ENCODE measurements at regions not wholly inside any gene's neighbourhood (a gene's known extent, or its start where the extent isn't known, plus 50 kb on each side); places are given as distances from the start of the nearest gene placed in this dataset.
A peak's percentile ranks its signal among the peaks of the same experiment; 100 is the strongest.
"Not testable (repeated sequence)": the region's sequence is repeated elsewhere in the genome, so short reads cannot be mapped to it uniquely, and the experiment has no call there.

DNA sequence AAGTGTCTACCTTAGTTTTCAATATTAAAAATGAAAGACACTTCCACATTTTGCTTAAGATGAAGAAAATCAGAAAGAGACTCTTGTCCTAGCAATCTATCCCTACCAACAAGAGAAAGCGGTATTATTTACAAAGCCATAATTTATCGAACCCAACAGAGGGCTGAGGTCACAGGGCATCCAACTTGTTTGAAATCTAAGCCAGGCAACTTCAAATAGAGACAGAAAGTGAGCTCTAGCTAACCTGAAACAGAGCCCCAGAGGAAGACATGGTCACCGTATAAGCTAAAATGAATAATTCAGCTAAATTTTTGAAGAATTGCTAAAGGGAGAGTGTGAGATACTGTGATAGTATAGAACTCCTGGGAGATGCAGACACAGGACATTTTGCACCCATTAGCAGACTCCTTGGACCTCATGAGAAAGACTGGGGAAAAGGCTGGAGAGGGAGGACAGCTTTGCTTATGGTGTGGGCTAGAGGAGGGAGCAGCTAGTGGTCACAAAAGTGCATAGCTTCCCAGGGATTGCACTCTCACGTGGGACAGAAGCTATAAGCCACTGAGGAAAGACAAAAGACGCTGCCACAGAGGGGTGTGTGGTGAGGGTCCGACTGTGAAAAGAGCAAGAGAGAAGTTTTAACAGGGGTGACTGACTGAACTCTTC lies 624.2 kb upstream of the GRIN3A start:
- DNase-seq (ENCODE audit: low spot score): no peak

DNA sequence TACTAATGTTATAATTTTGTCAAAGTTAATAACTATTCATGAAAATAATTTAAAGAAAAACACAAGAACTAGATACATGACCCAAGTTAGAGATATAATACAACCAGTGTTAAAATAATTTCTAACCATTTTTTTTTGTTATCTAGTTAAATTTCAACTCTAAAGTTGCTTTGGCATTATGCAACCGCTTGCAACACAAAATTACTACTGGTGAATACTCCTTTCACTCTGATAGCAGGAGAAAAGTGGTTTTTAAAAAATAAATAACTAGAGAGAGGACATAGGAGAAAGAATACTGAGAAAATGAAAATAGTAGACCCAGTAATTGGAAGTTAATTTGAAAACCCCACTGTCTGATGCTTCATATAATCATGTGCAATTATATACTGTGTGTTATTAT lies 622.4 kb upstream of the GRIN3A start:
- DNase-seq (ENCODE audit: low spot score): no peak

DNA sequence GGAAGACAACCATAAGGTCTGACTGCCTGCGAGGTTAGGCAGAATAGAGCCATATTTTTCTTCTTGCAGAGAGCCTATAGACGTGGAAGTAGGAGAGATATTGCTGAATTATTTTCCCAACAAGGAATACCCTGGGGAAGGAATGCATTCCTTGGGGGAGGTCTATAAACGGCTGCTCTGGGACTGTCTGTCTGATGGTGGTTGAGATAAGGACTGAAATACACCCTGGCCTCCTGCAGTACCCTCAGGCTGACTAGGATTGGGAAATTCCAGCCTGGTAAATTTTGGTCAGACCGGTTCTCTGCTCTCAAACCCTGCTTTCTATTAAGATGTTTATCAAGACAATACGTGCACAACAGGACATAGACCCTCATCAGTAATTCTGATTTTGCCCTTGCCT lies 617.5 kb upstream of the GRIN3A start:
- no peak for DNase-seq (ENCODE audit: low spot score)

DNA sequence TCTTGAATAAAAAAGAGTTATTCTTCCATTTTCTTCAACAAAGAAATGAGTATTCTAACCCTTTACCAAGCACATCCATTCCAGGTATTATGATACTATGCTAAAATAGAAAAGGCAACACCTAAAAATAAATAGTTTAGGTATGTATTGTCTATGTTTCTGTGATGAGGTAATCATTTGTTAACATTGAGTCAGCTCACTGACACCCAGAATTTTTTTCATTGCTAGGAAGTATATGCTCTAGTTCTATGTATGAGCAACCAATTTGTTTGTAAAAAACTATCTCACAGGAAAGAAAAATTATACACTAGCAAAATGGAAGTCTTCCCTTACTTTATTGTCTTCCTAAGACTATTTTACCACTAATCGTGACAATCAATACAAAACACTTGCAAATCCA lies 615.6 kb upstream of the GRIN3A start:
- no peak for DNase-seq (ENCODE audit: low spot score)

DNA sequence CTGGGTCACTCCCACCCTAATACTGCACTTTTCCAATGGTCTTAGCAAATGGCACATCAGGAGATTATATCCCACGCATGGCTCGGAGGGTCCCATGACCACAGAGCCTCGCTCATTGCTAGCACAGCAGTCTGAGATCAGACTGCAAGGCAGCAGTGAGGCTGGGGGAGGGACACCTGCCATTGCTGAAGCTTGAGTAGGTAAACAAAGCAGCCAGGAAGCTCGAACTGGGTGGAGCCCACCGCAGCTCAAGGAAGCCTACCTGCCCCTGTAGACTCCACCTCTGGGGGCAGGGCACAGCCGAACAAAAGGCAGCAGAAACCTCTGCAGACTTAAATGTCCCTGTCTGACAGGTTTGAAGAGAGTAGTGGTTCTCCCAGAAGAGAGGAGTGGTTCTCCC lies 599.0 kb upstream of the GRIN3A start:
- not testable (repeated sequence) for DNase-seq (ENCODE audit: low spot score)

DNA sequence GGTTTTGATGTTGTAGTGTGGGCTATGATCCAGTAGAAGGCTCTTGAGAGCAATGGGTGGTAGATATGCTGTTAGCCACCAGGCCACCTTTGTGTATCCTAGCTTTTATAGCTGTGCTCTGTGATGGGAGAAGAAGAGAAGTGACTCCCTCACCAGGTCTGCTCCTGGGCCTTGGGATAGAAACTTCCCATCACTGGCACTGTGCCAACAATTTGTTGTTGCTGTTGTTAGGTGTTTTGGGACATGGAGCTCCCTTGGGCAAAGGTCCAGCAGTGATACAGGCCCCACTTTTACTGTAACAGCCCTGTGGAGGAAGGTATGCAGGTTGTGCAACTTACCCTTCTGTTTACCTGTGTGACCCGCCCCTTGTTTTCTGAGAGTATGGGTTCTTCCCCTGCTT lies 570.9 kb upstream of the GRIN3A start:
- no peak for DNase-seq (ENCODE audit: low spot score)

DNA sequence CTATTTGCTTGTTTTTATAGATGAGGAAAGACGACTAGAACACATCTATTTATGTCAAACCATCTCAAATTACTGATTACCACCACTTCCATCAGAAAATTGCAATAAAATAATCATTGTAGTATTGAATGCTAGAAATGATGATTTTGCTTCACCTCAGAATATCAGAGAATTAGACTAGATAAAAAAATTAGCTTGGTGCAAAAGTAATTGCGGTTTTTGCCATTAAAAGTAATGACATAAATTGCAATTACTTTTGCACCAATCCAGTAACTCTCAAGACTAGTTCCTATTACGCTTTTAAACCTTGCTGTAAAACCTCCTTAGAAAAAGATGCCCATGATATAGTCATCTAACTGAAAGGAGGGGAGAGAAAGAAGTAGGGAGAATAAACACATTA lies 556.7 kb upstream of the GRIN3A start:
- no peak for DNase-seq (ENCODE audit: low spot score)

DNA sequence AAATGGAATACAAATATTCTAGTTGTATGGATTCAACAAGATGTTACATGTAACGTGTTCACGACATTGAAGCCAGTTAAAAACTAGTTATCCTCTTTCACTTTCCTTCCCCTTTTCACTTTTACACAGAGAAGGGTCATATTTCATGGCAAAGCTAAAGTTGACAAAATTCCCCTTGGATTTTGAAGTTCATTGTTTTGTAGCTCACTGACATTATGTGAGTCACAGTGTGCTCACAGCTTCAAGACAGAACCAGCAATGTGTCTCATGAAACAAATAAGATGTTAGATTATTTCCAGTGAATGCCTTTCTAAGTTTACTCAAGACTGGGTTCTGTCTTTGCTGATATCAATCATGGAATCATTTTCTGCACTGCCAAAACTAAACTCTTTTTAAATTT lies 535.5 kb upstream of the GRIN3A start:
- no peak for DNase-seq (ENCODE audit: low spot score)

DNA sequence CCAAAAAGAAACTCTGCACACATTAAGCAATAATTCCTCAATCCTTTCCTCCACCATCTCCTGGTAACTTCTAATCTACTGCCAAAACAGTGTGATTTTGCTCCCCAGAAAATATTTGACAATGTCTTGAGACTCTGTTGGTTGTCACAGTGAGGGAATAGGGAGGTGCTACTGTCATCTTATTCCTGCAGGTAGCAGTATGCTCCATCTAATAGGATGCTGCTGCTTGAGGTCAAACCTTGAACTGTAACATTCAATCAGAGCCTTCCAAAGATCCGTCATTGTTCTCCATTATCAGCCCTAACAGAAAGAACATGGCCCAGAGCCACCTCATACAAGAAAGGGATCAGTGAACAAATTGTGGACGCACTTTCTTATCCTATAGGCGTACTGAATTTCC lies 514.7 kb upstream of the GRIN3A start:
- DNase-seq (ENCODE audit: low spot score): no peak

DNA sequence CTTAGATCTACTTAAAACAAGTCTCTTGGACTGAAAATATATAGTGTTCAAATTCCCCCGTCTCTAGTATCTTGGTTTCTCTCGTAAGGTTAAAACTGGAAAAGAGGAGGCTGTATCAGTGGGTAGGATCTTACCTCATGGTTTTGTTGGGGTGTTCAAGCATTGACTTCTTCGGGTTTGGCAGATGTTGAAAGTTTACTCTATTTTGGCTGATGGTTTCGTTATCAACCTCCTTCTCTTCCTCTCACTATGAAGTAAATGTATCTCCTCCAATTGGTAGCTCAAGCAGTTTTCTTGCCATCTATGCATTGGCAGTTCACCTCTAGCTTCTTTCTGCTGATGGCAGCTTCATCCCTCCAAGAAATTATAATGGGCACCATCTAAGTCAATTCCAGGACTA lies 506.5 kb upstream of the GRIN3A start:
- no peak for DNase-seq (ENCODE audit: low spot score)

DNA sequence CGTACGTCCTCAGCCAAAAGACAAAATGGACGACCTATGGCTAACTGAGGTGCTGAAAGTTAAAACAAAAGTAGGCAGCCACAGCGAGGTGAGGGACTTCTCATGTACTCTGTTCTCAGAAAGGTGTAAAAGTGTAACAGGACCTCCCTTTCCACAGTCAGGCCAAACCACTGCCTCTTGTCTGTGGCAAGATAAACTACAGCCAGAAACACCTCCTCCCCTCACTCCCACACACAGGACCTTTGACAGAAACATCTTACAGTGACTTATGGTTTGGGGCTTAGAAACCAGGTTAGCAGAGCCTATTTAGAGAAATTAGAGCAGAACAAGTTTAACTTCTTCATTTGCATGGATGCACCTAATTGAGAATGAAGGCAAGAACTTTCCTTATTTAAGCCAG lies 499.1 kb upstream of the GRIN3A start:
- DNase-seq (ENCODE audit: low spot score): no peak

DNA sequence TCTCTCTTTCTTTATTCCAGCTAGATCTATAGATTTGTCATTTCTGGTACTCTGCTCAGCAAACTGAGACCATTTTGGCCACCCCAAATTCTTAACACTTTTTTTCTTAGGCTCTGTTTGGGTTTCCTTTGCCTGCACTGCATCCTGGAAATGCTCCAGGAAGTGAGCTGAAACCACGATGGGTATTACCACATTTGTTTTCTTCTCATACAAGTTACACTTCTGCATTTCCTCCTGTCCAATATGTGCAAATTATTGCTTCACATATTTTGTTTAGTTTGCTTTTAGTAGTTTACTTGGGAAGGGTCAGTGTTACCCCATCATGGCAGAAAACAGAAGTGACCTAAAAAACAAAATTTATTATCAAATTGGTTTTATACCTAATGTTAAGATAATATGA lies 498.6 kb upstream of the GRIN3A start:
- no peak for DNase-seq (ENCODE audit: low spot score)

DNA sequence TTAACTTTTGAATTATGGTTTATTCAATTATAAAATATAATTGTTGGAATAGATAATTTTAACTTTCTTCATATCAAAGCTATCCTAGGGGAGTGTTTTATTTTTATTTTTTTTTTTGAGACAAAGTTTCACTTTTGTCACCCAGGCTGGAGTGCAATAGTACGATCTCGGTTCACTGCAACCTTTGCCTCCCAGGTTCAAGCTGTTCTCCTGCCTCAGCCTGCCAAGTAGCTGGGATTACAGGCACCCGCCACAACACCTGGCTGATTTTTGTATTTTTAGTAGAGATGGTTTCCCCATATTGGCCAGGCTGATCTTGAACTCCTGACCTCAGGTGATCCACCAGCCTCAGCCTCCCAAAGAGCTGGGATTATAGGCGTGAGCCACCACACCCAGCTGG lies 489.0 kb upstream of the GRIN3A start:
- not testable (repeated sequence) for DNase-seq (ENCODE audit: low spot score)

DNA sequence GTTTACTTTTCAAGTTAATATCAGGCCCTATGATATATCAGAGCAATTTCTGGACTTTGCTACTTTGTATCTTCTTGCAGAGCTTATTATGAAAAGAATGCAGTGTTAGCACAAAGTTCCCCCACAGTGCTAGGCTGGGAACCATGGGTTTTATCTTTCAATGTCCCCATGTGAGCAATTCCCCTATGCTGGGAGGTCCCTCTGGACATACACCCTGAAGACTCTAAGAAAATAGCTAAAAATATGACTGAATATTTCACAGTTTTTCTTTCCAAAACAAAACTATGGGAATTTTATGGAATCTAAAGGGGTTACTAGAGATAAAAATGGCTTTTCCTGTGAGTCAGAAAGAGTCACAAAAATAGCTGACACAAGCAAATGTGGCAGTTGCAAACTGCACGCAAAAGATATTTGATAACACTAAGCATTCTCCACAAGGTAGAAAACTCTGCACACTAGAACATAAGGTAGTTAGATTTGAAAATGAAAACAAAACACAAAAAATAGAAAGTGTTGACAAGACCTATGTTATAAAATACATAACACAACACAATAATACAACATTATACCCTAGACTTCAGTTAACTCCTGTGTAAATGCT lies 487.5 kb upstream of the GRIN3A start:
- no peak for DNase-seq (ENCODE audit: low spot score)

DNA sequence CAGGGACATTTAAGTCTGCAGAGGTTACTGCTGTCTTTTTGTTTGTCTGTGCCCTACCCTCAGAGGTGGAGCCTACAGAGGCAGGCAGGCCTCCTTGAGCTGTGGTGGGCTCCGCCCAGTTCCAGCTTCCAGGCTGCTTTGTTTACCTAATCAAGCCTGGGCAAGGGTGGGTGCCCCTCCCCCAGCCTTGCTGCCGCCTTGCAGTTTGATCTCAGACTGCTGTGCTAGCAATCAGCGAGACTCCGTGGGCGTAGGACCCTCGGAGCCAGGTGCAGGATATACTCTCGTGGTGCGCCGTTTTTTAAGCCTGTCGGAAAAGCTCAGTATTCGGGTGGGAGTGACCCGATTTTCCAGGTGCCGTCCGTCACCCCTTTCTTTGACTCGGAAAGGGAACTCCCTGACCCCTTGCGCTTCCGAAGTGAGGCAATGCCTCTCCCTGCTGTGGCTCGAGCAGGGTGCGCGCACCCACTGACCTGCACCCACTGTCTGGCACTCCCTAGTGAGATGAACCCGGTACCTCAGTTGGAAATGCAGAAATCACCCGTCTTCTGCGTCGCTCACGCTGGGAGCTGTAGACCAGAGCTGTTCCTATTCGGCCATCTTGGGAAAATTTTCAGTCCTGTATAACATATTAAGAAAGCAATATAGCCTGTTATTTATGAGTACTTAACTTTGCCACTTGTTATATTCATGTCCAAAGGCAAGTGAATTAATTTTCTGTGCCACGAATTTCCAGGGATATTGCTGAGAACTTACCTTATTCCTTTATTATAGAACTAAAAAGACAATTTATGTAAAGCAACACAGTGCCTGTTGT lies 485.1 kb upstream of the GRIN3A start:
- DNase-seq (ENCODE audit: low spot score): not testable (repeated sequence)

DNA sequence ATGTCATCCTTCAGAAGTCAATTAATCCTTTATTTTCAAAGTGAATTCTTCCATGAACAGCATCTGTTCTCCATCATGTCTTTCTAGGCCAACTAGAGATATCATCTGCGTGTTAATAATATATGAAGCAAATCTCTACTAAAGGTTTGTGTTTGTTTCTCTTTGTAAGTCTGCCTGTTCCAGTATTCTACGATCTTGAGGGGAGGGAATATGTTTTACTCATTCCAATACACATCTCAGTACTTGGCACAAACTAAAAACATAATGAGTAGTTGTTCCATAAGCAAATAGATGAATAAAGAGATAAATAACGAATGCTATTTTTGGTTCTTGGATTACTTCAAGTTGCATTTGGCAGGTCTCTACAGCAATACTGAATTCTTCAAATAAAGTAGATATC lies 470.7 kb upstream of the GRIN3A start:
- no peak for DNase-seq (ENCODE audit: low spot score)

DNA sequence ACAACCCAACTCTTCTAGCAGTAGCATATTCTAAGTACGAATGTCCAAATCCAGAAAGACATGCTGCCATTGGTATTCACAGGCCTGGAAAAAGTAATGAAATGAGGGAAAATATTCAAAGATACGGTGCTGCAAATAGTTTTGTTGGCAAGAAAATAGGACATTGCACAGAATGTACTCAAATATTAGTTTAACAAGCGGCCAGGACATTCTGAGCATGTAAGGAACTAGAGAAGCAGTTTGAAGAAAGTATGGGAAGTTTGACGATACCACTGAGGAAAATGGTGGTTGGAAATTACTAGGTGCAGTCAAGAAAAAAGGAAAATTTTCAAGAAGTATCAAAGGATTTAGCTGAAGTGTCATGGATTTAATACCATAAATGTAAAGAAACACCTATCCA lies 468.0 kb upstream of the GRIN3A start:
- no peak for DNase-seq (ENCODE audit: low spot score)

DNA sequence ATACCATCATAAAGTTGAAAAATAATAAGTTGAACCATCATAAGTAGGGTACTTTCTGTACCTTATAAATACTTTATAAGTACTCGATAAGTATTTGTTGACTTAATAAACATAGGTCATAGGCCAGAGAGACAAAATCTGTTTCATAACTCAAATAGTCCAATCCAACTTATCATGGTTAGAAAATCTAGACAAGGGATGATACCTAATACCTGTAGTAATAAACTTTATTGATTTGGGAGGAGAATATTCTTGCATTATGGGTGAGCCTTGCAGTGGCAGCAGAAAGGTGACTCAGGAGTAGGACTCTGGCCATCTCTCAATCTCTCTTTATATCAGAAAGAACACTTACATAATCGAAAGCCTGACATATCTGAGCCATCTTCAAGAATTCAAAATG lies 466.8 kb upstream of the GRIN3A start:
- DNase-seq (ENCODE audit: low spot score): no peak

DNA sequence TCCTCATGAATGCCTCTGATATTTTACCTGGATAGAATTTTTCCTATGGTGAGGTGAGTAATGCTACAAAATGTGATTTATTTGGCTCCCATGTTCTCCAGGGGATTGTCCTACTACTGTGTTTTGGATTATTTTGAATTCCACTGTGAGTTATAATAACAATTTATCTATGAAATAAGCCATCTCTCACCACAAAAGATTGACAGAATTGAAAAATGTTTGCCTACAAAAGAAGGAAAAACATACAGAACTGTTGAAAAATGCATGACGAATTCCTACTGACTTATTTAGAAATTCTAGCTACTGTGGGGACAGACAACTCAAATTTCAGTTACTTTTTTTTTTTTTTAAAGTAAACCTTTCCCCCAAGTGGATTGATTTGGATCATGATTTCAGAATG lies 463.7 kb upstream of the GRIN3A start:
- no peak for DNase-seq (ENCODE audit: low spot score)

DNA sequence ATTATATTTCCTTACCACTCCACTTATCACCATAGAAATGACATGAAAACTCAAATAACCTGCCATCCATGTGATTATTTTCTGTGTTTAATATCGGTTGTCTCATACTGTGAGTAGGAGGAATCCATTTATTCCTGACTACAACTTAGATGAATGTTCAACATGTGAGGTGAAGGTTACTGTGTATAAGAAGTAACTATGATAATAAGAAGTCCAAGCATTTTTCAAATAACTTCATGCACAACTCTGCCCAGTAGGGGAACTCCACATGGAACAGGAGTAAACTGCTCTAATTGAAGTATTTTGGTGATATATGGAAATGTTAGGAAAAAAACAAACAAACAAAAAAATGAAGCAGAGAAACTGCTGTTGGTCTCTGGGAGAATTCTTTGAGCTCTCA lies 447.5 kb upstream of the GRIN3A start:
- DNase-seq (ENCODE audit: low spot score): no peak

DNA sequence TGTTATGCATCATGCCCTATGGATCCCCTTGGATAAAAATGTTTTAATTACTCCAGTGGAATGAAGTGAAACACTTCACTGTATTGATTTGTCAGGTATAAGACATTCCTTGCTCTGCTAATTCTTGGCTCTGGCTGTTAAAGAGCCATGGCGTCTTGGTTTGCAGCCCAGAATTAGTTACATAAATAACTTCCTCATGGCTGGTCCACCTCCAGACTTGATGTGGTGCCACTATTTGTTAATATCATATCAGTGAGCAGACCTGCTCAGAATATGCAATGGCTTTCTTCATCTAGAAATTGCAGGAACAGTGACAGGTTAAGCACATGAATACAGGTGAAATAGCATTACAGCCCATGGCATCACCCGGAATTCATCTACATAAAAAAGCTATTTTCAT lies 446.9 kb upstream of the GRIN3A start:
- peak; percentile 71 for DNase-seq (ENCODE audit: low spot score)

DNA sequence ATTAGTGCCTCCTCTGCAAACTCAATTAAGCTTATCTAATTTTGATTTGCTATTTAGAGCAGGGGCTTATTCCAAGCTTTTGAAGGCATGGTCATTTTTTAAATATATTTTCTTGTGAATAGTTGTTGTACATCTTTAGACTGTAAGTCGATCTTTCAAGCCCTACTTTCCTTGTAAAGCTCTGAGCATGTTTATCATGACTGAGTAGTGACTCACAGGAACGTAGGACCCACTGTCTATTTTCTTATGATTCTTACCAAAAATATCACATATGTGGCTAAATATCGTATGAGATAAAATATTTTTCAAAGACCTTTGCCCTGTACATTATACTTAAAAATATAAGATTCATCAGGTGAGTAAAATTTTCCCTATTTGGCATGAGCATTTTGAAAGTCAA lies 440.4 kb upstream of the GRIN3A start:
- DNase-seq (ENCODE audit: low spot score): no peak

DNA sequence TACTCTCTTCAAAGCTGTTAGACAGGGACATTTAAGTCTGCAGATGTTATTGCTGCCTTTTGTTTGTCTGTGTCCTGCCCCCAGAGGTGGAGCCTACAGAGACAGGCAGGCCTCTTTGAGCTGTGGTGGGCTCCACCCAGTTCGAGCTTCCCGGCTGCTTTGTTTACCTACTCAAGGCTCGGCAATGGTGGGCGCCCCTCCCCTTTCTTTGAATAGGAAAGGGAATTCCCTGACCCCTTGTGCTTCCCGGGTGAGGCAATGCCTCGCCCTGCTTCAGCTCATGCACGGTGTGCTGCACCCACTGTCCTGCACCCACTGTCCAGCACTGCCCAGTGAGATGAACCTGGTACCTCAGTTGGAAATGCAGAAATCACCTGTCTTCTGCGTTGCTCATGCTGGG lies 435.8 kb upstream of the GRIN3A start:
- DNase-seq (ENCODE audit: low spot score): not testable (repeated sequence)

DNA sequence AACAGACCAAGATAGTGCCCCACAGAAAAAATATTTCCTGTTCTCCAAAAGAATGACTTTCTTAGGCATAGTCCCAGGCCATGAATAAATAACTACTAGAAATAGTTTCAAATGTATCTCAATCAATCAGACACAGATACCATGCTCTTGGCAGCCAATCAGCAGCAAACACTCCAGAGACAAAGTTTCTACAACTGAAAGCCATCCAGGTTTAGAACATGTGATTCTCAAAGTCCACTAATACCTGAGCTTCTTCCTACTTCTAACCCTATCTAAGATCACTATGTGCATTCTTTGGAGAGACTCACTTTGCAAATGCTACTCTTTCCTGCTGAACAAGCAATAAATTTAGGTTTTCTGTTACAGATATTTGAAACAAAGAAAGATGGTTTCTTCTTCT lies 425.8 kb upstream of the GRIN3A start:
- DNase-seq (ENCODE audit: low spot score): no peak
